ENCODE measurements at regions not wholly inside any gene's neighbourhood (a gene's known extent, or its start where the extent isn't known, plus 50 kb on each side); places are given as distances from the start of the nearest gene placed in this dataset.

DNA sequence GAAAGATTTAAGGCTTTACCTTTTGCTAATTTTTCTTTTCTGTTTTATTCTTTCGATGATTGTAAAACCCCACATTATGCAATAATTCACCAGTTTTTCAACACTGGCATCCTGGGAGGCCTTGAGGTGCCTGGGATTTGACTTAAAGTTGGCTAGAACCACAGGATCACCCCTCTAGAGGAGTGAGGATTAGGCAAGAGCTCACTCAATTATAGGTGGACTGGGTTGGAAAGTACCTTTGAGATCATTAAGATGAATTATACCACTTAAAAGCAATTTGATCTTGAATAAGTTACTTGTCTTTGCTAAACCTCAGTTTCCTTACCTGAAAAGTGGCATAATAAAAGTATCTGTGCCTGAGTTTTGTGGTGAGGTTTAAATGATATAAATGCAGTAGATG is 212.8 kb upstream of the TPRG1 start:
- TF ChIP-seq POLR2AphosphoS5 (IDR thresholded peaks at IDR 0.05; ENCODE audit: low read depth, low read length) (no peak), CTCF (IDR thresholded peaks at IDR 0.05) (no peak)
